Gastrocnemius medialis (tissue), 4 donors: ENCODE measurements at regions not wholly inside any gene's neighbourhood (a gene's known extent, or its start where the extent isn't known, plus 50 kb on each side); places are given as distances from the start of the nearest gene placed in this dataset.

ENCODE experiments used
- POLR2A ChIP-seq, 2 donors: fragments of 450-650 bp; IDR thresholded peaks; one replicate each; pipeline ENCODE4 v1.6.1; 2017; ENCODE audit warnings: antibody characterized with exemption in 2 of 2, mild to moderate bottlenecking in 2 of 2, moderate library complexity in 2 of 2
- TF ChIP-seq, protein P1 (sequence below), 5 experiments: fragments of 450-650 bp in 3 of 5; fragments of 200-600 bp in 2 of 5; sonication (generic) in 2 of 5; IDR thresholded peaks in 4 of 5; conservative IDR thresholded peaks in 1 of 5; 1 replicate in 4 of 5; 2 replicates in 1 of 5; pipeline ENCODE4 v1.5.1; 2016 to 2019; ENCODE audit warnings: antibody characterized with exemption in 5 of 5, mild to moderate bottlenecking in 3 of 5, moderate library complexity in 3 of 5

GRCh38 chr10:128539510-128540127 is 413.4 kb upstream of the MKI67 start:
- no peak for TF ChIP-seq POLR2A (IDR thresholded peaks at IDR 0.05)
- TF ChIP-seq, protein P1, sequence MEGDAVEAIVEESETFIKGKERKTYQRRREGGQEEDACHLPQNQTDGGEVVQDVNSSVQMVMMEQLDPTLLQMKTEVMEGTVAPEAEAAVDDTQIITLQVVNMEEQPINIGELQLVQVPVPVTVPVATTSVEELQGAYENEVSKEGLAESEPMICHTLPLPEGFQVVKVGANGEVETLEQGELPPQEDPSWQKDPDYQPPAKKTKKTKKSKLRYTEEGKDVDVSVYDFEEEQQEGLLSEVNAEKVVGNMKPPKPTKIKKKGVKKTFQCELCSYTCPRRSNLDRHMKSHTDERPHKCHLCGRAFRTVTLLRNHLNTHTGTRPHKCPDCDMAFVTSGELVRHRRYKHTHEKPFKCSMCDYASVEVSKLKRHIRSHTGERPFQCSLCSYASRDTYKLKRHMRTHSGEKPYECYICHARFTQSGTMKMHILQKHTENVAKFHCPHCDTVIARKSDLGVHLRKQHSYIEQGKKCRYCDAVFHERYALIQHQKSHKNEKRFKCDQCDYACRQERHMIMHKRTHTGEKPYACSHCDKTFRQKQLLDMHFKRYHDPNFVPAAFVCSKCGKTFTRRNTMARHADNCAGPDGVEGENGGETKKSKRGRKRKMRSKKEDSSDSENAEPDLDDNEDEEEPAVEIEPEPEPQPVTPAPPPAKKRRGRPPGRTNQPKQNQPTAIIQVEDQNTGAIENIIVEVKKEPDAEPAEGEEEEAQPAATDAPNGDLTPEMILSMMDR (IDR thresholded peaks at IDR 0.05 in 4 of 5, conservative IDR thresholded peaks at IDR 0.05 in 1 of 5): no peak
